CD14-positive monocyte (primary cell): ENCODE measurements at regions not wholly inside any gene's neighbourhood (a gene's known extent, or its start where the extent isn't known, plus 50 kb on each side); places are given as distances from the start of the nearest gene placed in this dataset.

Experiments used
- DNase-seq, 3 donors: peaks; one replicate each; pipeline ENCODE4 v3.0.0-alpha.2; 2011 to 2022
- H2AFZ ChIP-seq: 2 replicates; pipeline ENCODE4 v1.6.0; 2012; ENCODE audit warnings: mild to moderate bottlenecking, low read depth, low read length, inconsistent platforms; ENCODE audit not compliant: insufficient read depth, poor library complexity, severe bottlenecking
- H3K27ac ChIP-seq, 2 donors: 1 replicate in 1 of 2; 2 replicates in 1 of 2; pipeline ENCODE4 v1.5.1; 2012 to 2013; ENCODE audit warnings: low read length in 2 of 2, control low read depth in 1 of 2, inconsistent platforms in 1 of 2, low read depth in 1 of 2, mild to moderate bottlenecking in 1 of 2
- H3K27me3 ChIP-seq, 2 donors: one replicate each; pipeline versions ENCODE4 v1.6.0 to v1.6.1; 2011 to 2013; ENCODE audit warnings: low read length in 2 of 2; ENCODE audit not compliant: control insufficient read depth in 2 of 2, insufficient read depth in 2 of 2
- H3K36me3 ChIP-seq, 2 donors: replicated peaks in 1 of 2; 1 replicate in 1 of 2; 2 replicates in 1 of 2; pipeline versions ENCODE4 v1.5.1 to v1.6.1; 2012 to 2013; ENCODE audit warnings: low read length in 2 of 2, control low read depth in 1 of 2, inconsistent platforms in 1 of 2, mild to moderate bottlenecking in 1 of 2; ENCODE audit not compliant: insufficient read depth in 2 of 2, control insufficient read depth in 1 of 2
- H3K4me1 ChIP-seq, 2 donors: 1 replicate in 1 of 2; 2 replicates in 1 of 2; pipeline versions ENCODE4 v1.5.1 to v1.6.1; 2012 to 2013; ENCODE audit warnings: low read length in 2 of 2, control low read depth in 1 of 2, inconsistent platforms in 1 of 2, mild to moderate bottlenecking in 1 of 2, moderate library complexity in 1 of 2; ENCODE audit not compliant: insufficient read depth in 2 of 2, control insufficient read depth in 1 of 2
- H3K4me2 ChIP-seq: replicated peaks from 2 replicates; pipeline ENCODE3; 2012; ENCODE audit warnings: low read length, moderate library complexity, mild to moderate bottlenecking; ENCODE audit not compliant: poor library complexity, severe bottlenecking; ENCODE audit errors: extremely low read depth
- H3K4me3 ChIP-seq, 3 experiments: fragments of 200-600 bp in 1 of 3; sonication (generic) in 1 of 3; replicated peaks in 1 of 3; 1 replicate in 2 of 3; 2 replicates in 1 of 3; pipeline ENCODE4 v1.5.1; 2011 to 2013; ENCODE audit warnings: low read length in 3 of 3, mild to moderate bottlenecking in 3 of 3, control low read depth in 2 of 3, low read depth in 2 of 3, inconsistent platforms in 1 of 3, moderate library complexity in 1 of 3
- H3K79me2 ChIP-seq: 2 replicates; pipeline ENCODE4 v1.6.0; 2012; ENCODE audit warnings: mild to moderate bottlenecking, control low read depth, inconsistent platforms, low read length, moderate library complexity; ENCODE audit not compliant: insufficient read depth
- H3K9ac ChIP-seq: 2 replicates; pipeline ENCODE4 v1.6.0; 2017; ENCODE audit warnings: low read length, mild to moderate bottlenecking; ENCODE audit not compliant: insufficient read depth, poor library complexity, severe bottlenecking
- H3K9me3 ChIP-seq, 2 donors: replicated peaks in 1 of 2; 1 replicate in 1 of 2; 2 replicates in 1 of 2; pipeline versions ENCODE4 v1.5.1 to v1.6.1; 2012 to 2013; ENCODE audit warnings: low read length in 2 of 2, control low read depth in 1 of 2; ENCODE audit not compliant: control insufficient read depth in 1 of 2, insufficient read depth in 1 of 2
- H4K20me1 ChIP-seq: 2 replicates; pipeline ENCODE4 v1.6.0; 2012; ENCODE audit warnings: mild to moderate bottlenecking, low read length, control low read depth, moderate library complexity; ENCODE audit not compliant: insufficient read depth
- H3K27ac Mint-ChIP-seq, 7 donors: one replicate each; pipeline ENCODE4 v1.8.0; 2020; ENCODE audit warnings: mild to moderate bottlenecking in 7 of 7, mixed read lengths in 7 of 7, moderate library complexity in 6 of 7, inconsistent platforms in 2 of 7
- H3K27me3 Mint-ChIP-seq, 3 donors: one replicate each; pipeline ENCODE4 v1.8.0; 2021 to 2022; ENCODE audit warnings: low read depth in 3 of 3, mild to moderate bottlenecking in 3 of 3, mixed read lengths in 3 of 3, moderate library complexity in 3 of 3, inconsistent platforms in 1 of 3
- H3K36me3 Mint-ChIP-seq, 2 donors: one replicate each; pipeline ENCODE4 v1.8.0; 2020; ENCODE audit warnings: mixed read lengths in 2 of 2, inconsistent platforms in 1 of 2, mild to moderate bottlenecking in 1 of 2
- H3K4me1 Mint-ChIP-seq: one replicate; pipeline ENCODE4 v1.8.0; 2020; ENCODE audit warnings: mild to moderate bottlenecking, mixed read lengths
- H3K4me3 Mint-ChIP-seq, 2 donors: one replicate each; pipeline ENCODE4 v1.8.0; 2020; ENCODE audit warnings: mild to moderate bottlenecking in 2 of 2, mixed read lengths in 2 of 2, moderate library complexity in 1 of 2
- H3K9me3 Mint-ChIP-seq, 7 donors: one replicate each; pipeline ENCODE4 v1.8.0; 2020 to 2022; ENCODE audit warnings: mixed read lengths in 7 of 7, mild to moderate bottlenecking in 6 of 7, moderate library complexity in 6 of 7, inconsistent platforms in 2 of 7
- WGBS: methylation state at CpG from one replicate; pipeline ENCODE4 v1.1.5; 2013; ENCODE audit warnings: missing lambda C conversion rate; ENCODE audit not compliant: insufficient coverage; 5-methylcytosine and 5-hydroxymethylcytosine counted together
- intact Hi-C, 2 donors: fragments of 100-400 bp; cut with micrococcal nuclease; formaldehyde crosslinking; loops; one replicate each; pipeline versions ENCODE4 v1.15.0 to v1.15.1; 2023
- TF ChIP-seq, protein P1 (sequence below): fragments of 200-600 bp; IDR thresholded peaks from one replicate; pipeline ENCODE4 v1.8.0; 2022; ENCODE audit warnings: antibody characterized with exemption, mild to moderate bottlenecking

DNA sequence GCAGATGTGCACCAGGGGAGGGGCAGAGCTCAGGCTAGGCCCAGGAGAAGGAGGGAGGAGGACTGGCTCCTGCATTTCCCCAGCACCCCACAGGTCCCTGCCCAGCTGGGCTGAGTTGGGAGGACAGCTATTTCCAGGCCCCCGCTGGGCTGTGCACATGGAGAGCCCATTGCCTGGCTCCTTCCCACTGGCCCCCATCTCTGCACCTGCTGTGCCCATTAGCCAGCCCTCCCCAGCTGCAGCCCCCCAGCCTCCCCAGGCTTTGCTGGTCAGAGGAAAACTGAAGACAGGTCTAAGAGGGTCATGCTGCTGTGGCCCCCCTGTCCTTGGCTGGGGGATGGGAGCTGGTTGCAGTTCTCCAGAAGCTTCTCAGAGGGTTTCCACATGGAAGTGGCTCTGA, 81.8 kb upstream of the SHANK2 start:
- no peak overlapping the region for H2AFZ ChIP-seq
- Mint-ChIP-seq H3K4me3 (no peak overlapping the region), H3K36me3 (no peaks in the 10 kb centered on the region), H3K4me1 (no peaks in the 10 kb centered on the region), H3K27me3 (peaks cover 4 to 8% (median 7%) of the 10 kb centered on the region in 3 donors), H3K27ac (no peak overlapping the region), H3K9me3 (peaks cover 0 to 20% (median 11%) of the 10 kb centered on the region in 7 donors)
- TF ChIP-seq, protein P1, sequence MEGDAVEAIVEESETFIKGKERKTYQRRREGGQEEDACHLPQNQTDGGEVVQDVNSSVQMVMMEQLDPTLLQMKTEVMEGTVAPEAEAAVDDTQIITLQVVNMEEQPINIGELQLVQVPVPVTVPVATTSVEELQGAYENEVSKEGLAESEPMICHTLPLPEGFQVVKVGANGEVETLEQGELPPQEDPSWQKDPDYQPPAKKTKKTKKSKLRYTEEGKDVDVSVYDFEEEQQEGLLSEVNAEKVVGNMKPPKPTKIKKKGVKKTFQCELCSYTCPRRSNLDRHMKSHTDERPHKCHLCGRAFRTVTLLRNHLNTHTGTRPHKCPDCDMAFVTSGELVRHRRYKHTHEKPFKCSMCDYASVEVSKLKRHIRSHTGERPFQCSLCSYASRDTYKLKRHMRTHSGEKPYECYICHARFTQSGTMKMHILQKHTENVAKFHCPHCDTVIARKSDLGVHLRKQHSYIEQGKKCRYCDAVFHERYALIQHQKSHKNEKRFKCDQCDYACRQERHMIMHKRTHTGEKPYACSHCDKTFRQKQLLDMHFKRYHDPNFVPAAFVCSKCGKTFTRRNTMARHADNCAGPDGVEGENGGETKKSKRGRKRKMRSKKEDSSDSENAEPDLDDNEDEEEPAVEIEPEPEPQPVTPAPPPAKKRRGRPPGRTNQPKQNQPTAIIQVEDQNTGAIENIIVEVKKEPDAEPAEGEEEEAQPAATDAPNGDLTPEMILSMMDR, result no peak
- no peaks in the 10 kb centered on the region for H4K20me1 ChIP-seq
- peaks cover 13 to 20% of the 10 kb centered on the region in 2 donors for H3K9me3 ChIP-seq
- H3K4me2 ChIP-seq, result no peak overlapping the region
- WGBS, result no CpG with 5 or more reads among the region's 1 CpG
- no peaks in the 10 kb centered on the region for H3K79me2 ChIP-seq
- H3K27me3 ChIP-seq, result no peaks in the 10 kb centered on the region
- H3K27ac ChIP-seq, result no peak overlapping the region
- no peak for DNase-seq
- intact Hi-C loops, result no loop called here
- no peak overlapping the region for H3K4me3 ChIP-seq
- H3K4me1 ChIP-seq, result no peaks in the 10 kb centered on the region
- no peaks in the 10 kb centered on the region for H3K36me3 ChIP-seq
- no peak overlapping the region for H3K9ac ChIP-seq

DNA sequence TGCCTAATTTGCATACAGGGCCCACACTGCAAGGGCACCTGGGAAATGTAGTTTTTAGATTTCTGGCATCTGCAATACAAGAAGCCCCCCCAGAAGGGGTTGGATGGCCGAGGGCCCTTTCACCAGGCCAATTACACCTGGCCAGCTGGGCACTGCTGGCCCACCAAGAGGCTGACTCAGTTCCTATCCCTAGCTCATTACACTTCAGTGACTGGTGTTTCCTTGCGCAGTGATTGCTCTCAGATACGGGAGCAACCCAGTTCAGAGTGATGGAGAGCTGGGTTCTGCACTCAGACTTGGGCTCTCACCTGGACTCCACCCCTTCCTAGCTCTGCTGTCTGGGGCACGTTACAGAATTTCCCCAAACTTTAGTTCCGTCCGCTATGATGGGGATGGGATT, 81.1 kb upstream of the SHANK2 start:
- DNase-seq, result no peak
- no peak overlapping the region for H3K4me2 ChIP-seq
- no peak overlapping the region for H3K27ac ChIP-seq
- TF ChIP-seq, protein P1, result no peak
- Mint-ChIP-seq H3K36me3 (no peaks in the 10 kb centered on the region), H3K9me3 (peaks cover 0 to 20% (median 11%) of the 10 kb centered on the region in 7 donors), H3K4me1 (no peaks in the 10 kb centered on the region), H3K27ac (no peak overlapping the region), H3K27me3 (peaks cover 4 to 8% (median 7%) of the 10 kb centered on the region in 3 donors), H3K4me3 (no peak overlapping the region)
- no CpG with 5 or more reads among the region's 6 CpGs for WGBS
- peaks cover 13 to 20% of the 10 kb centered on the region in 2 donors for H3K9me3 ChIP-seq
- no peaks in the 10 kb centered on the region for H4K20me1 ChIP-seq
- no peaks in the 10 kb centered on the region for H3K4me1 ChIP-seq
- intact Hi-C loops, result no loop called here
- no peak overlapping the region for H3K9ac ChIP-seq
- H3K4me3 ChIP-seq, result no peak overlapping the region
- no peak overlapping the region for H2AFZ ChIP-seq
- no peaks in the 10 kb centered on the region for H3K36me3 ChIP-seq
- H3K27me3 ChIP-seq, result no peaks in the 10 kb centered on the region
- no peaks in the 10 kb centered on the region for H3K79me2 ChIP-seq
